Thyroid gland (tissue), 4 donors: ENCODE measurements at regions not wholly inside any gene's neighbourhood (a gene's known extent, or its start where the extent isn't known, plus 50 kb on each side); places are given as distances from the start of the nearest gene placed in this dataset.

Source experiments
- CTCF ChIP-seq, 6 experiments: fragments of 200-600 bp in 3 of 6; fragments of 450-650 bp in 3 of 6; sonication (generic) in 3 of 6; IDR thresholded peaks; one replicate each; pipeline ENCODE4 v1.5.1; 2016 to 2019; ENCODE audit warnings: antibody characterized with exemption in 6 of 6, mild to moderate bottlenecking in 2 of 6, inconsistent platforms in 1 of 6, moderate library complexity in 1 of 6
- POLR2A ChIP-seq, 2 donors: fragments of 450-650 bp; IDR thresholded peaks; one replicate each; pipeline ENCODE4 v1.6.1; 2017; ENCODE audit warnings: antibody characterized with exemption in 2 of 2, mild to moderate bottlenecking in 2 of 2, moderate library complexity in 1 of 2

GRCh38 chr18:33898427-33898826 lies 320.4 kb downstream of the ASXL3 start:
- TF ChIP-seq CTCF (IDR thresholded peaks at IDR 0.05) = no peak
- no peak for TF ChIP-seq POLR2A (IDR thresholded peaks at IDR 0.05)
